ENCODE measurements at regions not wholly inside any gene's neighbourhood (a gene's known extent, or its start where the extent isn't known, plus 50 kb on each side); places are given as distances from the start of the nearest gene placed in this dataset.

GRCh38 chr3:146888176-146888575 is 283.0 kb upstream of the PLSCR5 start:
- no peak for DNase-seq (ENCODE audit: insufficient read length, low spot score)
- TF ChIP-seq TAF1 (IDR thresholded peaks at IDR 0.05; ENCODE audit: low read depth, low read length), result no peak
- no peak for TF ChIP-seq POLR2A (IDR thresholded peaks at IDR 0.05; ENCODE audit: low read depth, low read length)
- TF ChIP-seq POLR2AphosphoS5 (IDR thresholded peaks at IDR 0.05; ENCODE audit: low read depth, low read length), result no peak
- TF ChIP-seq PAX5 (IDR thresholded peaks at IDR 0.05; ENCODE audit: insufficient read depth, low read length, severe bottlenecking), result no peak
- TF ChIP-seq POU2F2 (IDR thresholded peaks at IDR 0.05; ENCODE audit: low read depth, low read length), result no peak
- TF ChIP-seq SPI1 (IDR thresholded peaks at IDR 0.05; ENCODE audit: low read depth, low read length), result no peak
- FAIRE-seq, result no peak

GRCh38 chr3:146884721-146885120 is 279.6 kb upstream of the PLSCR5 start:
- DNase-seq (ENCODE audit: insufficient read length, low spot score) (no peak), FAIRE-seq (no peak)
- TF ChIP-seq POLR2AphosphoS5 (IDR thresholded peaks at IDR 0.05; ENCODE audit: low read depth, low read length) (no peak), POLR2A (IDR thresholded peaks at IDR 0.05; ENCODE audit: low read depth, low read length) (no peak), SPI1 (IDR thresholded peaks at IDR 0.05; ENCODE audit: low read depth, low read length) (no peak), TAF1 (IDR thresholded peaks at IDR 0.05; ENCODE audit: low read depth, low read length) (no peak), POU2F2 (IDR thresholded peaks at IDR 0.05; ENCODE audit: low read depth, low read length) (no peak), PAX5 (IDR thresholded peaks at IDR 0.05; ENCODE audit: insufficient read depth, low read length, severe bottlenecking) (no peak)

GRCh38 chr3:146884296-146884695 is 279.1 kb upstream of the PLSCR5 start:
- DNase-seq (ENCODE audit: insufficient read length, low spot score), result no peak
- no peak for FAIRE-seq
- TF ChIP-seq SPI1 (IDR thresholded peaks at IDR 0.05; ENCODE audit: low read depth, low read length) (no peak), POU2F2 (IDR thresholded peaks at IDR 0.05; ENCODE audit: low read depth, low read length) (no peak), PAX5 (IDR thresholded peaks at IDR 0.05; ENCODE audit: insufficient read depth, low read length, severe bottlenecking) (no peak), TAF1 (IDR thresholded peaks at IDR 0.05; ENCODE audit: low read depth, low read length) (no peak)

- TF ChIP-seq TAF1 (IDR thresholded peaks at IDR 0.05; ENCODE audit: low read depth, low read length) (no peak), PAX5 (IDR thresholded peaks at IDR 0.05; ENCODE audit: insufficient read depth, low read length, severe bottlenecking) (no peak), SPI1 (IDR thresholded peaks at IDR 0.05; ENCODE audit: low read depth, low read length) (no peak), POLR2A (IDR thresholded peaks at IDR 0.05; ENCODE audit: low read depth, low read length) (no peak), POU2F2 (IDR thresholded peaks at IDR 0.05; ENCODE audit: low read depth, low read length) (no peak), POLR2AphosphoS5 (IDR thresholded peaks at IDR 0.05; ENCODE audit: low read depth, low read length) (no peak)
- DNase-seq (ENCODE audit: insufficient read length, low spot score) (no peak), FAIRE-seq (no peak)
Observed at GRCh38 chr3:146883288-146883687, 278.1 kb upstream of the PLSCR5 start.

GRCh38 chr3:146881966-146882760 is 277.0 kb upstream of the PLSCR5 start:
- FAIRE-seq, result no peak
- TF ChIP-seq POLR2AphosphoS5 (IDR thresholded peaks at IDR 0.05; ENCODE audit: low read depth, low read length), result no peak
- TF ChIP-seq POLR2A (IDR thresholded peaks at IDR 0.05; ENCODE audit: low read depth, low read length), result no peak
- no peak for TF ChIP-seq SPI1 (IDR thresholded peaks at IDR 0.05; ENCODE audit: low read depth, low read length)
- no peak for TF ChIP-seq PAX5 (IDR thresholded peaks at IDR 0.05; ENCODE audit: insufficient read depth, low read length, severe bottlenecking)
- TF ChIP-seq POU2F2 (IDR thresholded peaks at IDR 0.05; ENCODE audit: low read depth, low read length), result no peak
- no peak for TF ChIP-seq TAF1 (IDR thresholded peaks at IDR 0.05; ENCODE audit: low read depth, low read length)
- DNase-seq (ENCODE audit: insufficient read length, low spot score), result no peak

GRCh38 chr3:146881356-146881755 is 276.2 kb upstream of the PLSCR5 start:
- no peak for FAIRE-seq
- no peak for DNase-seq (ENCODE audit: insufficient read length, low spot score)
- TF ChIP-seq SPI1 (IDR thresholded peaks at IDR 0.05; ENCODE audit: low read depth, low read length) (no peak), POLR2A (IDR thresholded peaks at IDR 0.05; ENCODE audit: low read depth, low read length) (no peak), TAF1 (IDR thresholded peaks at IDR 0.05; ENCODE audit: low read depth, low read length) (no peak), PAX5 (IDR thresholded peaks at IDR 0.05; ENCODE audit: insufficient read depth, low read length, severe bottlenecking) (no peak), POLR2AphosphoS5 (IDR thresholded peaks at IDR 0.05; ENCODE audit: low read depth, low read length) (no peak), POU2F2 (IDR thresholded peaks at IDR 0.05; ENCODE audit: low read depth, low read length) (no peak)

GRCh38 chr3:146873748-146874147 is 268.6 kb upstream of the PLSCR5 start:
- TF ChIP-seq POLR2AphosphoS5 (IDR thresholded peaks at IDR 0.05; ENCODE audit: low read depth, low read length) (no peak), POLR2A (IDR thresholded peaks at IDR 0.05; ENCODE audit: low read depth, low read length) (no peak), SPI1 (IDR thresholded peaks at IDR 0.05; ENCODE audit: low read depth, low read length) (no peak), PAX5 (IDR thresholded peaks at IDR 0.05; ENCODE audit: insufficient read depth, low read length, severe bottlenecking) (no peak), POU2F2 (IDR thresholded peaks at IDR 0.05; ENCODE audit: low read depth, low read length) (no peak), TAF1 (IDR thresholded peaks at IDR 0.05; ENCODE audit: low read depth, low read length) (no peak)
- no peak for DNase-seq (ENCODE audit: insufficient read length, low spot score)
- FAIRE-seq, result no peak

GRCh38 chr3:146865175-146865755 is 260.1 kb upstream of the PLSCR5 start:
- DNase-seq (ENCODE audit: insufficient read length, low spot score), result no peak
- no peak for FAIRE-seq
- TF ChIP-seq POU2F2 (IDR thresholded peaks at IDR 0.05; ENCODE audit: low read depth, low read length), result no peak
- TF ChIP-seq POLR2AphosphoS5 (IDR thresholded peaks at IDR 0.05; ENCODE audit: low read depth, low read length), result no peak
- no peak for TF ChIP-seq POLR2A (IDR thresholded peaks at IDR 0.05; ENCODE audit: low read depth, low read length)
- TF ChIP-seq SPI1 (IDR thresholded peaks at IDR 0.05; ENCODE audit: low read depth, low read length), result no peak
- TF ChIP-seq TAF1 (IDR thresholded peaks at IDR 0.05; ENCODE audit: low read depth, low read length), result no peak
- no peak for TF ChIP-seq PAX5 (IDR thresholded peaks at IDR 0.05; ENCODE audit: insufficient read depth, low read length, severe bottlenecking)

GRCh38 chr3:146861262-146861661 is 256.1 kb upstream of the PLSCR5 start:
- no peak for TF ChIP-seq SPI1 (IDR thresholded peaks at IDR 0.05; ENCODE audit: low read depth, low read length)
- no peak for TF ChIP-seq POLR2A (IDR thresholded peaks at IDR 0.05; ENCODE audit: low read depth, low read length)
- TF ChIP-seq POLR2AphosphoS5 (IDR thresholded peaks at IDR 0.05; ENCODE audit: low read depth, low read length), result no peak
- TF ChIP-seq POU2F2 (IDR thresholded peaks at IDR 0.05; ENCODE audit: low read depth, low read length), result no peak
- no peak for DNase-seq (ENCODE audit: insufficient read length, low spot score)
- no peak for FAIRE-seq

Measured in GM12891 (cell line).